OCI-LY7 (cell line): ENCODE measurements at regions not wholly inside any gene's neighbourhood (a gene's known extent, or its start where the extent isn't known, plus 50 kb on each side); places are given as distances from the start of the nearest gene placed in this dataset.

Experiments
- BruUV-seq: library from RNA; stranded (reverse); fragments of 400-500 nt; replicated peaks from 2 replicates; lab custom pipeline; 2021; lab: Mats Ljungman, UMichigan
- CTCF ChIA-PET: fragments of 300-600 bp; sonication (Branson Sonifier 250); formaldehyde crosslinking; loops from one replicate; lab custom pipeline; 2022; ENCODE audit warnings: antibody characterized with exemption; ENCODE audit not compliant: unreplicated experiment; lab: Charles Lee
- POLR2A ChIA-PET: fragments of 300-600 bp; sonication (Branson Sonifier 250); formaldehyde crosslinking; loops from one replicate; lab custom pipeline; 2022; ENCODE audit warnings: antibody characterized with exemption; lab: Charles Lee
- DNase-seq: peaks from one replicate; pipeline ENCODE4 v3.0.0-alpha.2; 2015; ENCODE audit warnings: low spot score
- H2AFZ ChIP-seq: fragments of 200-600 bp; sonication (generic), shearing (Covaris generic); 2 replicates; pipeline ENCODE4 v1.6.1; 2014; ENCODE audit warnings: mild to moderate bottlenecking, antibody characterized with exemption, low read length, moderate library complexity
- H3K27ac ChIP-seq: fragments of 200-600 bp; sonication (generic); 2 replicates; pipeline ENCODE4 v1.5.1; 2014; ENCODE audit warnings: mixed run types, low read depth, mild to moderate bottlenecking, moderate library complexity, low read length, inconsistent platforms; ENCODE audit not compliant: poor library complexity, severe bottlenecking
- H3K36me3 ChIP-seq: fragments of 200-600 bp; sonication (generic); 2 replicates; pipeline ENCODE4 v1.6.1; 2014; ENCODE audit warnings: mild to moderate bottlenecking, antibody characterized with exemption, low read length, moderate library complexity, mixed read lengths; ENCODE audit not compliant: insufficient read depth
- H3K4me1 ChIP-seq: fragments of 200-600 bp; sonication (generic); 2 replicates; pipeline ENCODE4 v1.5.1; 2014; ENCODE audit warnings: mild to moderate bottlenecking, low read length; ENCODE audit not compliant: insufficient read depth, poor library complexity, severe bottlenecking
- H3K4me2 ChIP-seq: fragments of 200-600 bp; sonication (generic); 2 replicates; pipeline ENCODE4 v1.6.1; 2014; ENCODE audit warnings: mild to moderate bottlenecking, low read length
- H3K4me3 ChIP-seq: fragments of 200-600 bp; sonication (generic); 2 replicates; pipeline ENCODE4 v1.5.1; 2014; ENCODE audit warnings: mild to moderate bottlenecking, low read depth, low read length; ENCODE audit not compliant: poor library complexity, severe bottlenecking
- H3K79me2 ChIP-seq: fragments of 200-600 bp; sonication (generic); 2 replicates; pipeline ENCODE4 v1.6.1; 2016; ENCODE audit warnings: low read depth, mild to moderate bottlenecking, low read length, moderate library complexity, mixed read lengths; ENCODE audit not compliant: insufficient read depth
- H3K9me2 ChIP-seq: fragments of 200-600 bp; sonication (generic); 2 replicates; pipeline ENCODE4 v1.6.1; 2016; ENCODE audit warnings: mild to moderate bottlenecking, low read length, mixed read lengths; ENCODE audit not compliant: insufficient read depth
- H3K9me3 ChIP-seq: fragments of 200-600 bp; sonication (generic); 2 replicates; pipeline ENCODE4 v1.6.1; 2014; ENCODE audit warnings: mild to moderate bottlenecking, mixed run types, low read length, mixed read lengths
- H4K20me1 ChIP-seq: fragments of 200-600 bp; sonication (generic); 2 replicates; pipeline ENCODE4 v1.6.1; 2014; ENCODE audit warnings: mild to moderate bottlenecking, antibody characterized with exemption, low read length, moderate library complexity, mixed read lengths; ENCODE audit not compliant: insufficient read depth
- EZH2phosphoT487 ChIP-seq: fragments of 200-600 bp; sonication (generic); IDR thresholded peaks from 2 replicates; pipeline ENCODE4 v1.6.1; 2018; ENCODE audit warnings: low read depth, borderline replicate concordance, mild to moderate bottlenecking, mixed run types, antibody characterized with exemption, low read length, moderate library complexity, mixed read lengths
- intact Hi-C: fragments of 100-400 bp; cut with micrococcal nuclease; formaldehyde crosslinking; loops from one replicate; pipeline ENCODE4 v1.10.0; 2022; ENCODE audit not compliant: unreplicated experiment
- TF ChIP-seq, protein P1 (sequence below): fragments of 200-600 bp; sonication (generic); conservative IDR thresholded peaks from 2 replicates; pipeline ENCODE4 v1.5.1; 2014; ENCODE audit warnings: mild to moderate bottlenecking, antibody characterized with exemption, low read length, moderate library complexity, mixed read lengths

DNA sequence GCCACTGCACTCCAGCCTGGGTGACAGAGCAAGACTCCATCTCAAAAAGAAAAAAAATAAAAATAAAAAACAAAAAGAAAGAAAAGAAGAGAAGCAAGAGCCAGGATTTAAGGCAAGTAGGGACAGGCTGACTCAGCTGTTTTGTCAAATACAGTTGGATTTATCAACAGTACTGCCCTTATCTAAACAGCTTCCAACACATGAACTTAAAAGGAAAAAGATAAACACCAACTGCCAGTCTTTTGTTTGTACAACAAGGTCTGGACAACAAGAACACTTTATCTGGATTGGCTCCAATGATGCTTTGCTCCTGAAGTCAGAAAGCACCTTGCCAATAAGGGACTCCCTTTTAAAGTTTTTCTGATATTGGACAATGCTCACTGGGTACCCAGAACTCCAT is 886.0 kb downstream of the ADGRL2 start:
- Histone ChIP-seq H2AFZ (no peak overlapping the region), H3K4me2 (no peak overlapping the region), H3K36me3 (no peaks in the 10 kb centered on the region), H4K20me1 (no peaks in the 10 kb centered on the region), H3K9me3 (no peaks in the 10 kb centered on the region), H3K4me3 (no peak overlapping the region), H3K9me2 (no peaks in the 10 kb centered on the region), H3K79me2 (no peaks in the 10 kb centered on the region), H3K4me1 (no peaks in the 10 kb centered on the region), H3K27ac (no peak overlapping the region)
- CTCF ChIA-PET, result no interaction called here
- TF ChIP-seq, protein P1, sequence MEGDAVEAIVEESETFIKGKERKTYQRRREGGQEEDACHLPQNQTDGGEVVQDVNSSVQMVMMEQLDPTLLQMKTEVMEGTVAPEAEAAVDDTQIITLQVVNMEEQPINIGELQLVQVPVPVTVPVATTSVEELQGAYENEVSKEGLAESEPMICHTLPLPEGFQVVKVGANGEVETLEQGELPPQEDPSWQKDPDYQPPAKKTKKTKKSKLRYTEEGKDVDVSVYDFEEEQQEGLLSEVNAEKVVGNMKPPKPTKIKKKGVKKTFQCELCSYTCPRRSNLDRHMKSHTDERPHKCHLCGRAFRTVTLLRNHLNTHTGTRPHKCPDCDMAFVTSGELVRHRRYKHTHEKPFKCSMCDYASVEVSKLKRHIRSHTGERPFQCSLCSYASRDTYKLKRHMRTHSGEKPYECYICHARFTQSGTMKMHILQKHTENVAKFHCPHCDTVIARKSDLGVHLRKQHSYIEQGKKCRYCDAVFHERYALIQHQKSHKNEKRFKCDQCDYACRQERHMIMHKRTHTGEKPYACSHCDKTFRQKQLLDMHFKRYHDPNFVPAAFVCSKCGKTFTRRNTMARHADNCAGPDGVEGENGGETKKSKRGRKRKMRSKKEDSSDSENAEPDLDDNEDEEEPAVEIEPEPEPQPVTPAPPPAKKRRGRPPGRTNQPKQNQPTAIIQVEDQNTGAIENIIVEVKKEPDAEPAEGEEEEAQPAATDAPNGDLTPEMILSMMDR, result no peak
- TF ChIP-seq EZH2phosphoT487, result no peak
- no peak for DNase-seq
- no TSS peak for BruUV-seq
- intact Hi-C loops, result no loop called here
- POLR2A ChIA-PET, result no interaction called here

DNA sequence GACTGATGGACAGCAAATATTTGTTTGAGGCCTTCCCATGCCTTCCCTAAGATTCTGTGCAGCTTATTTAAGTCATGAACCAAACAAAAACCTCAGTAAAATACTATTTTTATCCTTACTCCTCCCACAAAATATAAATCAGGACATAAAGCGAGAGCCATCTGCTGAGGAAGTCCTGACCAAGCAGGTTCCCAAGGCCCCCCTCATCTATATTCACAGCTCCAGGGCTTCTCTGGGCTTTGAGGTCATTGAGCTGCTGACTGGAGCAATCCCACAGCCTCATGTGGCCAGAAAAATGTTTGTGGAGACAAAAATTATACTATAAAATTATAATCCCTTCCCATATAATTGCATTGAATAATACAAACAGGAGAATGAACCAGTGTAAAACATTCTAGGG is 846.2 kb downstream of the ADGRL2 start:
- BruUV-seq, result no TSS peak
- no peaks in the 10 kb centered on the region for H3K9me2 ChIP-seq
- no peak overlapping the region for H3K27ac ChIP-seq
- H4K20me1 ChIP-seq, result no peaks in the 10 kb centered on the region
- intact Hi-C loops, result no loop called here
- no peaks in the 10 kb centered on the region for H3K9me3 ChIP-seq
- H3K4me1 ChIP-seq, result no peaks in the 10 kb centered on the region
- POLR2A ChIA-PET, result no interaction called here
- no peak for DNase-seq
- H3K36me3 ChIP-seq, result no peaks in the 10 kb centered on the region
- H3K4me3 ChIP-seq, result no peak overlapping the region
- CTCF ChIA-PET, result no interaction called here
- no peak for TF ChIP-seq EZH2phosphoT487
- TF ChIP-seq, protein P1, result no peak
- H2AFZ ChIP-seq, result no peak overlapping the region
- no peak overlapping the region for H3K4me2 ChIP-seq
- no peaks in the 10 kb centered on the region for H3K79me2 ChIP-seq

DNA sequence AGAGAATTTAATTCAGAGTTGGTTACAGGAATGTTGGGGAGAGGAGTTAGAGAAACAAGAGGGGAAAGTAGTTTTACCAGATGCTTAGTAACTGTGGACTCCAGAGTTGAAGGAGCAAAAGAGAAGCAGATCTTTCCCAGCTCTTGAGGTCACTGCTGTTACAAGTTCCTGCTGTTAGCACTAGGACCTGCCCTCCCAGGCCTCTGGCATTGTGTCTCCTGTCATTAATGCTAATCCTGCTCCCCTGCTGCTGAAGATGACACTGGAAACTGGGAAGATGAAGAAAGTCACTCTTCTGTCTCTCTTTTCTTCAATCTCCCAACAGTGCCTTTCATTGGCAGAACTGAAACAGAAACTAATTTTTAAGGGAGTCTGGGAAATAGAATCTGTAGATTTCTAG is 845.6 kb downstream of the ADGRL2 start:
- no peak overlapping the region for H3K27ac ChIP-seq
- no TSS peak for BruUV-seq
- H3K4me2 ChIP-seq, result no peak overlapping the region
- no peaks in the 10 kb centered on the region for H4K20me1 ChIP-seq
- H3K36me3 ChIP-seq, result no peaks in the 10 kb centered on the region
- TF ChIP-seq, protein P1, result no peak
- no peak for TF ChIP-seq EZH2phosphoT487
- H3K9me2 ChIP-seq, result no peaks in the 10 kb centered on the region
- H2AFZ ChIP-seq, result no peak overlapping the region
- no peak overlapping the region for H3K4me3 ChIP-seq
- DNase-seq, result no peak
- H3K79me2 ChIP-seq, result no peaks in the 10 kb centered on the region
- no peaks in the 10 kb centered on the region for H3K9me3 ChIP-seq
- ChIA-PET POLR2A (no interaction called here), CTCF (no interaction called here)
- H3K4me1 ChIP-seq, result no peaks in the 10 kb centered on the region
- intact Hi-C loops, result no loop called here
